K562 (cell line): ENCODE measurements at regions not wholly inside any gene's neighbourhood (a gene's known extent, or its start where the extent isn't known, plus 50 kb on each side); places are given as distances from the start of the nearest gene placed in this dataset.

ENCODE experiments used
- ATAC-seq: fragments of 200-7000 bp; cut with Tn5 transposase; 3 replicates; pipeline ENCODE4 v1.9.1; 2020; ENCODE audit warnings: moderate library complexity
- BruUV-seq: library from RNA; stranded (reverse); fragments of 400-500 nt; replicated peaks from 2 replicates; lab custom pipeline; 2021; lab: Mats Ljungman, UMichigan
- CTCF ChIA-PET: fragments of 300-600 bp; formaldehyde crosslinking; extraction: SDS; loops from one replicate; lab custom pipeline; 2021; ENCODE audit warnings: low intra/inter-chr PET ratio; lab: Yijun Ruan, JAX
- POLR2A ChIA-PET: fragments of 300-600, 350-650 bp; sonication (Branson Sonifier 250); formaldehyde crosslinking; extraction: SDS; loops from one replicate; lab custom pipeline; 2021; ENCODE audit warnings: antibody characterized with exemption, inconsistent platforms; lab: Yijun Ruan, JAX
- DNase-seq, 4 experiments: peaks; one replicate each; pipeline versions ENCODE4 v3.0.0 to v3.0.0-alpha.2; 2011 to 2018; ENCODE audit warnings: low spot score in 3 of 4, mixed read lengths in 3 of 4; ENCODE audit errors: extremely low read depth in 1 of 4
- FAIRE-seq: peaks from 2 replicates; lab custom pipeline; 2011; peaks lifted over from hg19 to GRCh38; lab: Jason Lieb, UNC
- H2AFZ ChIP-seq: 2 replicates; pipeline ENCODE4 v1.6.0; 2011; ENCODE audit warnings: low read depth, low read length, control low read depth, inconsistent platforms
- H3K27ac ChIP-seq: fragments of 200-600 bp; 3 replicates; pipeline ENCODE4 v1.8.0; 2011; ENCODE audit warnings: low read depth, mild to moderate bottlenecking, control low read depth, inconsistent platforms, low read length, moderate library complexity, mixed read lengths; ENCODE audit errors: extremely low read depth
- H3K27me3 ChIP-seq, 2 experiments: fragments of 300-600 bp in 1 of 2; 2 replicates in 1 of 2; 3 replicates in 1 of 2; pipeline versions ENCODE4 v1.6.0 to v1.8.0; 2011; ENCODE audit warnings: inconsistent platforms in 2 of 2, low read length in 2 of 2, mild to moderate bottlenecking in 1 of 2, mixed read lengths in 1 of 2, moderate library complexity in 1 of 2; ENCODE audit not compliant: control insufficient read depth in 2 of 2, insufficient read depth in 2 of 2
- H3K36me3 ChIP-seq: fragments of 300-600 bp; 3 replicates; pipeline ENCODE4 v1.8.0; 2011; ENCODE audit warnings: mild to moderate bottlenecking, low read length, inconsistent platforms; ENCODE audit not compliant: control insufficient read depth, insufficient read depth
- H3K4me1 ChIP-seq, 2 experiments: fragments of 200-600 bp in 1 of 2; replicated peaks in 1 of 2; 2 replicates in 1 of 2; 3 replicates in 1 of 2; pipeline versions ENCODE4 v1.5.1 to v1.8.0; 2011; ENCODE audit warnings: inconsistent platforms in 2 of 2, low read length in 2 of 2, mild to moderate bottlenecking in 1 of 2, mixed read lengths in 1 of 2, moderate library complexity in 1 of 2; ENCODE audit not compliant: control insufficient read depth in 2 of 2, insufficient read depth in 2 of 2
- H3K4me2 ChIP-seq: 2 replicates; pipeline ENCODE4 v1.6.1; 2011; ENCODE audit warnings: low read length, control low read depth, inconsistent platforms, mixed read lengths; ENCODE audit not compliant: insufficient read depth
- H3K4me3 ChIP-seq: fragments of 200-600 bp; sonication (generic), shearing (Covaris generic); 2 replicates; pipeline ENCODE4 v1.5.1; 2016; ENCODE audit warnings: control low read depth, inconsistent platforms
- H3K79me2 ChIP-seq: fragments of 200-600 bp; 3 replicates; pipeline ENCODE4 v1.8.0; 2011; ENCODE audit warnings: low read length, inconsistent platforms; ENCODE audit not compliant: control insufficient read depth, insufficient read depth
- H3K9ac ChIP-seq, 2 experiments: 2 replicates each; pipeline versions ENCODE4 v1.6.0 to v1.6.1; 2011; ENCODE audit warnings: low read depth in 2 of 2, low read length in 2 of 2, control low read depth in 1 of 2, inconsistent platforms in 1 of 2, mild to moderate bottlenecking in 1 of 2, mixed read lengths in 1 of 2; ENCODE audit not compliant: insufficient read depth in 1 of 2
- H3K9me1 ChIP-seq: one replicate; pipeline ENCODE4 v1.6.0; 2011; ENCODE audit warnings: inconsistent platforms, mild to moderate bottlenecking, low read length, moderate library complexity; ENCODE audit not compliant: control insufficient read depth, insufficient read depth
- H3K9me3 ChIP-seq: replicated peaks from 2 replicates; pipeline ENCODE4 v1.5.1; 2011; ENCODE audit warnings: low read depth, low read length, inconsistent platforms; ENCODE audit not compliant: control insufficient read depth, insufficient read depth
- H4K20me1 ChIP-seq: replicated peaks from 2 replicates; pipeline ENCODE4 v1.6.1; 2011; ENCODE audit warnings: low read length, inconsistent platforms, mixed read lengths; ENCODE audit not compliant: control insufficient read depth, insufficient read depth
- BRD9 ChIP-seq: fragments of 450-650 bp; IDR thresholded peaks from 2 replicates; pipeline ENCODE4 v1.6.1; 2018; ENCODE audit warnings: low read depth; ENCODE audit not compliant: partially characterized antibody
- CTBP1 ChIP-seq: fragments of 450-650 bp; IDR thresholded peaks from 2 replicates; pipeline ENCODE4 v1.6.1; 2016; ENCODE audit warnings: borderline replicate concordance
- EP300 ChIP-seq: IDR thresholded peaks from 2 replicates; pipeline ENCODE4 v1.6.1; 2012; ENCODE audit warnings: low read length, improper control_type of control experiment
- MBD2 ChIP-seq: sonication (generic); IDR thresholded peaks from 2 replicates; pipeline ENCODE4 v1.6.1; 2016; ENCODE audit warnings: low read depth, borderline replicate concordance
- MCM7 ChIP-seq, 2 experiments: fragments of 450-650 bp; IDR thresholded peaks; 2 replicates each; pipeline ENCODE4 v1.6.1; 2016 to 2018
- NCOA1 ChIP-seq: fragments of 450-650 bp; IDR thresholded peaks from 2 replicates; pipeline ENCODE4 v1.6.1; 2016; ENCODE audit warnings: low read depth
- NELFE ChIP-seq: IDR thresholded peaks from 2 replicates; pipeline ENCODE4 v1.6.1; 2011; ENCODE audit warnings: mild to moderate bottlenecking; ENCODE audit not compliant: insufficient read depth, insufficient read length
- RBM22 ChIP-seq: fragments of 200-400 bp; formaldehyde crosslinking; IDR thresholded peaks from 2 replicates; pipeline ENCODE4 v1.6.1; 2018; ENCODE audit warnings: low read length, low read depth; ENCODE audit not compliant: poor library complexity, severe bottlenecking
- RNF2 ChIP-seq: sonication (generic); IDR thresholded peaks from 2 replicates; pipeline ENCODE4 v1.6.1; 2016
- SMAD1 ChIP-seq: fragments of 150-350 bp; IDR thresholded peaks from 2 replicates; pipeline ENCODE4 v1.6.1; 2014; ENCODE audit warnings: low read length, low read depth; ENCODE audit not compliant: partially characterized antibody
- ZNF134 ChIP-seq: fragments of 250-450 bp; sonication (Bioruptor Pico); conservative IDR thresholded peaks from 2 replicates; pipeline ENCODE4 v1.4.0; 2020
- ZNF707 ChIP-seq: fragments of 250-450 bp; sonication (Bioruptor Pico); conservative IDR thresholded peaks from 2 replicates; pipeline ENCODE4 v1.8.0; 2022; ENCODE audit warnings: inconsistent platforms, mild to moderate bottlenecking, moderate library complexity
- ZNF740 ChIP-seq, 3 experiments: fragments of 200-800 bp in 1 of 3; sonication (Bioruptor generic) in 1 of 3; sonication (generic) in 1 of 3; formaldehyde crosslinking in 1 of 3; IDR thresholded peaks; 2 replicates each; pipeline versions ENCODE4 v1.6.1 to v1.8.0; 2016 to 2022; ENCODE audit warnings: mild to moderate bottlenecking in 2 of 3, missing compliant biosample characterization in 2 of 3, missing genetic modification characterization in 2 of 3, missing genetic modification reagents in 1 of 3
- in situ Hi-C: fragments of 300-500 bp; cut with MboI; formaldehyde crosslinking; loops from 4 replicates; pipeline ENCODE4 v1.15.0; 2018; ENCODE audit warnings: inconsistent platforms, mixed read lengths
- intact Hi-C: fragments of 100-400 bp; cut with micrococcal nuclease; formaldehyde crosslinking; loops from 2 replicates; pipeline ENCODE4 v1.14.2; 2022

GRCh38 chr13:58858870-58859371 is 1227.4 kb downstream of the PCDH17 start (continued):
- TF ChIP-seq CTBP1 (no peak), NCOA1 (no peak), MBD2 (no peak), BRD9 (no peak)

- CTCF ChIA-PET = interaction anchor here (0.6 kb wide), 1 partner anchor 147 kb away, joined by 4 read pairs; no protein-coding TSS in a partner anchor
- TF ChIP-seq RBM22 = no peak
- TF ChIP-seq NELFE = no peak
- TF ChIP-seq MCM7 (IDR thresholded peaks at IDR 0.05) = no peak
- TF ChIP-seq RNF2 = no peak
- no peak for TF ChIP-seq ZNF740 (CRISPR knock-in tag; IDR thresholded peaks at IDR 0.05)
- no peak for TF ChIP-seq ZNF740 (tag; IDR thresholded peaks at IDR 0.05)
- TF ChIP-seq SMAD1 = no peak
- no peak for TF ChIP-seq ZNF707 (CRISPR knock-in tag)
- no peak for TF ChIP-seq ZNF134 (CRISPR knock-in tag)
- no peak for TF ChIP-seq EP300
- intact Hi-C loops = no loop called here
- in situ Hi-C loops = loop anchor here (10.0 kb wide), 1 partner anchor 260 kb away; no protein-coding TSS in a partner anchor
- Histone ChIP-seq H3K36me3 (no peaks in the 10 kb centered on the region), H3K9ac (no peak overlapping the region), H3K4me2 (no peak overlapping the region), H3K4me3 (no peak overlapping the region), H3K27me3 (no peaks in the 10 kb centered on the region), H3K79me2 (no peaks in the 10 kb centered on the region), H3K4me1 (no peaks in the 10 kb centered on the region), H3K9me1 (no peaks in the 10 kb centered on the region), H3K9me3 (no peaks in the 10 kb centered on the region), H3K27ac (no peak overlapping the region), H2AFZ (no peak overlapping the region), H4K20me1 (no peaks in the 10 kb centered on the region)
- POLR2A ChIA-PET = no interaction called here
- no peak for DNase-seq
- no TSS peak for BruUV-seq
- FAIRE-seq = no peak
- no peak for ATAC-seq
Observed at GRCh38 chr13:58865286-58865685, 1233.7 kb downstream of the PCDH17 start.
